H9 (cell line): ENCODE measurements at regions not wholly inside any gene's neighbourhood (a gene's known extent, or its start where the extent isn't known, plus 50 kb on each side); places are given as distances from the start of the nearest gene placed in this dataset.

ENCODE experiments used
- DNase-seq: peaks from one replicate; pipeline ENCODE4 v3.0.0-alpha.2; 2017
- H2AFZ ChIP-seq: one replicate; pipeline ENCODE4 v1.6.1; 2013; ENCODE audit warnings: mild to moderate bottlenecking, low read length, control low read depth, moderate library complexity
- H2AK5ac ChIP-seq: 2 replicates; pipeline ENCODE4 v1.6.1; 2013; ENCODE audit warnings: low read length, control low read depth, mixed read lengths; ENCODE audit not compliant: insufficient read length
- H2BK120ac ChIP-seq: one replicate; pipeline ENCODE4 v1.6.1; 2013; ENCODE audit warnings: low read depth, mild to moderate bottlenecking, low read length, control low read depth, inconsistent platforms; ENCODE audit not compliant: poor library complexity, severe bottlenecking
- H2BK12ac ChIP-seq: 2 replicates; pipeline ENCODE4 v1.6.1; 2013; ENCODE audit warnings: low read length, control low read depth, mixed read lengths, low read depth; ENCODE audit not compliant: insufficient read length
- H2BK15ac ChIP-seq: 2 replicates; pipeline ENCODE4 v1.6.1; 2013; ENCODE audit warnings: low read depth, low read length, control low read depth
- H2BK20ac ChIP-seq: one replicate; pipeline ENCODE4 v1.6.1; 2013; ENCODE audit warnings: low read depth, mild to moderate bottlenecking, low read length, control low read depth, inconsistent platforms; ENCODE audit not compliant: poor library complexity, severe bottlenecking
- H2BK5ac ChIP-seq: 2 replicates; pipeline ENCODE4 v1.6.1; 2013; ENCODE audit warnings: low read length, control low read depth, mixed read lengths; ENCODE audit not compliant: insufficient read length
- H3K14ac ChIP-seq: 2 replicates; pipeline ENCODE4 v1.6.1; 2013; ENCODE audit warnings: low read length, control low read depth; ENCODE audit not compliant: insufficient read depth
- H3K18ac ChIP-seq: 2 replicates; pipeline ENCODE4 v1.6.1; 2013; ENCODE audit warnings: low read depth, mild to moderate bottlenecking, mixed read lengths, low read length, control low read depth; ENCODE audit not compliant: insufficient read length
- H3K23ac ChIP-seq: 2 replicates; pipeline ENCODE4 v1.6.1; 2013; ENCODE audit warnings: low read length, control low read depth, mixed read lengths, low read depth; ENCODE audit not compliant: insufficient read length
- H3K23me2 ChIP-seq: 2 replicates; pipeline ENCODE4 v1.6.1; 2013; ENCODE audit warnings: low read depth, mild to moderate bottlenecking, mixed read lengths, low read length, control low read depth; ENCODE audit not compliant: insufficient read length, poor library complexity, severe bottlenecking
- H3K27ac ChIP-seq: 2 replicates; pipeline ENCODE4 v1.5.1; 2013; ENCODE audit warnings: low read length, control low read depth, mixed read lengths, low read depth; ENCODE audit not compliant: insufficient read length
- H3K27me3 ChIP-seq: 2 replicates; pipeline ENCODE4 v1.6.1; 2013; ENCODE audit warnings: low read length, control low read depth, inconsistent platforms; ENCODE audit not compliant: insufficient read depth
- H3K4ac ChIP-seq: 2 replicates; pipeline ENCODE4 v1.6.1; 2013; ENCODE audit warnings: low read depth, mild to moderate bottlenecking, control low read depth, inconsistent platforms, low read length, moderate library complexity
- H3K4me1 ChIP-seq: 2 replicates; pipeline ENCODE4 v1.6.1; 2013; ENCODE audit warnings: low read length, control low read depth, inconsistent platforms; ENCODE audit not compliant: insufficient read depth
- H3K4me2 ChIP-seq: 2 replicates; pipeline ENCODE4 v1.6.1; 2013; ENCODE audit warnings: low read length, control low read depth, mixed read lengths; ENCODE audit not compliant: insufficient read length, insufficient read depth
- H3K56ac ChIP-seq: 2 replicates; pipeline ENCODE4 v1.6.1; 2013; ENCODE audit warnings: low read depth, mild to moderate bottlenecking, mixed read lengths, low read length, control low read depth; ENCODE audit not compliant: insufficient read length
- H3K79me1 ChIP-seq: 2 replicates; pipeline ENCODE4 v1.6.1; 2013; ENCODE audit warnings: low read depth, mild to moderate bottlenecking, moderate library complexity, low read length, control low read depth, inconsistent platforms; ENCODE audit not compliant: insufficient read depth, poor library complexity, severe bottlenecking
- H3K79me2 ChIP-seq: 2 replicates; pipeline ENCODE4 v1.6.1; 2013; ENCODE audit warnings: low read length, control low read depth, inconsistent platforms; ENCODE audit not compliant: insufficient read depth
- H3K9ac ChIP-seq: 2 replicates; pipeline ENCODE4 v1.6.1; 2013; ENCODE audit warnings: low read length, control low read depth, mixed read lengths; ENCODE audit not compliant: insufficient read length; ENCODE audit errors: extremely low read depth
- H3K9me3 ChIP-seq: one replicate; pipeline ENCODE4 v1.6.1; 2013; ENCODE audit warnings: low read depth, low read length, inconsistent platforms; ENCODE audit not compliant: control insufficient read depth
- H3T11ph ChIP-seq: one replicate; pipeline ENCODE4 v1.6.1; 2013; ENCODE audit warnings: mild to moderate bottlenecking, low read length, control low read depth, inconsistent platforms
- H4K20me1 ChIP-seq: one replicate; pipeline ENCODE4 v1.6.1; 2013; ENCODE audit not compliant: control insufficient read depth, insufficient read length, insufficient read depth
- H4K5ac ChIP-seq: 2 replicates; pipeline ENCODE4 v1.6.1; 2013; ENCODE audit warnings: low read depth, mild to moderate bottlenecking, mixed read lengths, low read length, control low read depth; ENCODE audit not compliant: insufficient read length
- H4K8ac ChIP-seq: replicated peaks from 2 replicates; pipeline ENCODE4 v1.6.1; 2013; ENCODE audit warnings: low read length, control low read depth, mixed read lengths, low read depth; ENCODE audit not compliant: insufficient read length
- H4K91ac ChIP-seq: 2 replicates; pipeline ENCODE4 v1.6.1; 2013; ENCODE audit warnings: low read depth, mild to moderate bottlenecking, moderate library complexity, mixed read lengths, low read length, control low read depth; ENCODE audit not compliant: insufficient read length
- H3K27ac Mint-ChIP-seq, 3 experiments: 2 replicates in 2 of 3; 3 replicates in 1 of 3; pipeline ENCODE4 v1.8.0; 2020 to 2021; ENCODE audit warnings: mixed read lengths in 3 of 3, mild to moderate bottlenecking in 1 of 3, moderate library complexity in 1 of 3
- H3K27me3 Mint-ChIP-seq: 2 replicates; pipeline ENCODE4 v1.8.0; 2021; ENCODE audit warnings: low read depth, mild to moderate bottlenecking, moderate library complexity, mixed read lengths
- H3K36me3 Mint-ChIP-seq, 3 experiments: 2 replicates in 2 of 3; 3 replicates in 1 of 3; pipeline ENCODE4 v1.8.0; 2020 to 2021; ENCODE audit warnings: low read depth in 3 of 3, mixed read lengths in 3 of 3; ENCODE audit not compliant: insufficient read depth in 1 of 3
- H3K4me1 Mint-ChIP-seq, 2 experiments: 2 replicates each; pipeline ENCODE4 v1.8.0; 2020; ENCODE audit warnings: mixed read lengths in 2 of 2
- H3K4me3 Mint-ChIP-seq, 2 experiments: 2 replicates in 1 of 2; 3 replicates in 1 of 2; pipeline ENCODE4 v1.8.0; 2020 to 2021; ENCODE audit warnings: mild to moderate bottlenecking in 2 of 2, mixed read lengths in 2 of 2, moderate library complexity in 1 of 2
- H3K9me3 Mint-ChIP-seq, 2 experiments: 2 replicates in 1 of 2; 3 replicates in 1 of 2; pipeline ENCODE4 v1.8.0; 2020; ENCODE audit warnings: mild to moderate bottlenecking in 2 of 2, mixed read lengths in 2 of 2, moderate library complexity in 1 of 2
- WGBS: extraction: QIAGEN DNeasy Blood & Tissue Kit; methylation state at CpG from one replicate; pipeline ENCODE4 v1.1.7; 2013; ENCODE audit warnings: missing lambda C conversion rate, low lambda C conversion rate, mixed read lengths; ENCODE audit not compliant: insufficient read length; ENCODE audit errors: extremely low coverage; 5-methylcytosine and 5-hydroxymethylcytosine counted together
- TF ChIP-seq, protein P1 (sequence below): fragments of 200-600 bp; sonication (generic); conservative IDR thresholded peaks from 3 replicates; pipeline ENCODE4 v1.8.0; 2021; ENCODE audit warnings: antibody characterized with exemption, mild to moderate bottlenecking

DNA sequence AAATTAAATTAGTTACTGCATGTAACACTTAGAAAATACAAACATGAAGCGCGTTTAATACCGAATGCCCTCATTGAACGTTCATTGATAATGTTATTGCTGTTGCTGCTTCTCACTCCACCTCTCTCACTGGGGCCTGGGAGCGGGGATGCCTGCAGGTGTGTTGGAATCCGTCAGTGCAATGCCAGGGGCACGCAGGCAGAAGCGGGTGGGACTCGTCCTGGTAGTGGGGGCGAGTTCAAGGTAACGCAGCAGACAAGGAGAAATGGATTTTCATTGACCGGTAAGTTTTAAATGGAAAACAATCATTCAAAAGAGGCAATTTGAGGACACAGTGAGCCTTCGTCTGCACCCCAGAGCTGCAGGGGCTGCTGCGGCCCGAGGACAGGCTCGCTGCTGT, 71.2 kb upstream of the AFDN start:
- no CpG with 5 or more reads among the region's 16 CpGs for WGBS
- Histone ChIP-seq H3T11ph (no peak overlapping the region), H3K79me1 (no peaks in the 10 kb centered on the region), H4K91ac (no peak overlapping the region), H4K5ac (no peak overlapping the region), H2BK20ac (no peak overlapping the region), H3K4me1 (no peaks in the 10 kb centered on the region), H4K8ac (no peak overlapping the region), H3K4me2 (no peak overlapping the region), H4K20me1 (no peaks in the 10 kb centered on the region), H2AK5ac (no peak overlapping the region), H3K9ac (no peak overlapping the region), H3K23me2 (no peaks in the 10 kb centered on the region), H2BK5ac (no peak overlapping the region), H2AFZ (no peak overlapping the region), H3K79me2 (no peaks in the 10 kb centered on the region), H2BK12ac (no peak overlapping the region), H3K27me3 (no peaks in the 10 kb centered on the region), H3K23ac (no peak overlapping the region), H3K27ac (no peak overlapping the region), H3K56ac (no peak overlapping the region), H3K18ac (no peak overlapping the region), H2BK120ac (no peak overlapping the region), H3K4ac (no peak overlapping the region), H3K9me3 (no peaks in the 10 kb centered on the region), H3K14ac (no peak overlapping the region), H2BK15ac (no peak overlapping the region)
- Mint-ChIP-seq H3K4me3 (no peak overlapping the region), H3K27ac (no peak overlapping the region), H3K36me3 (no peaks in the 10 kb centered on the region; a peak in 1 of 7 replicates), H3K4me1 (peaks cover 8 to 12% of the 10 kb centered on the region in 2 experiments), H3K27me3 (no peaks in the 10 kb centered on the region), H3K9me3 (peaks cover 0 to 4% of the 10 kb centered on the region in 2 experiments; a peak in 1 of 5 replicates)
- TF ChIP-seq, protein P1, sequence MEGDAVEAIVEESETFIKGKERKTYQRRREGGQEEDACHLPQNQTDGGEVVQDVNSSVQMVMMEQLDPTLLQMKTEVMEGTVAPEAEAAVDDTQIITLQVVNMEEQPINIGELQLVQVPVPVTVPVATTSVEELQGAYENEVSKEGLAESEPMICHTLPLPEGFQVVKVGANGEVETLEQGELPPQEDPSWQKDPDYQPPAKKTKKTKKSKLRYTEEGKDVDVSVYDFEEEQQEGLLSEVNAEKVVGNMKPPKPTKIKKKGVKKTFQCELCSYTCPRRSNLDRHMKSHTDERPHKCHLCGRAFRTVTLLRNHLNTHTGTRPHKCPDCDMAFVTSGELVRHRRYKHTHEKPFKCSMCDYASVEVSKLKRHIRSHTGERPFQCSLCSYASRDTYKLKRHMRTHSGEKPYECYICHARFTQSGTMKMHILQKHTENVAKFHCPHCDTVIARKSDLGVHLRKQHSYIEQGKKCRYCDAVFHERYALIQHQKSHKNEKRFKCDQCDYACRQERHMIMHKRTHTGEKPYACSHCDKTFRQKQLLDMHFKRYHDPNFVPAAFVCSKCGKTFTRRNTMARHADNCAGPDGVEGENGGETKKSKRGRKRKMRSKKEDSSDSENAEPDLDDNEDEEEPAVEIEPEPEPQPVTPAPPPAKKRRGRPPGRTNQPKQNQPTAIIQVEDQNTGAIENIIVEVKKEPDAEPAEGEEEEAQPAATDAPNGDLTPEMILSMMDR: no peak
- no peak for DNase-seq
